Lower leg skin (tissue), 4 donors: ENCODE measurements at regions not wholly inside any gene's neighbourhood (a gene's known extent, or its start where the extent isn't known, plus 50 kb on each side); places are given as distances from the start of the nearest gene placed in this dataset.

Experiments
- DNase-seq, 2 donors: peaks; one replicate each; pipeline ENCODE4 v3.0.0-alpha.2; 2019; ENCODE audit warnings: low spot score in 2 of 2
- H3K4me3 ChIP-seq: fragments of 200-600 bp; sonication (generic); 2 replicates; pipeline ENCODE4 v1.5.1; 2017; ENCODE audit warnings: mild to moderate bottlenecking, low read depth; ENCODE audit not compliant: poor library complexity, severe bottlenecking
- CTCF ChIP-seq, 3 donors: fragments of 450-650 bp; IDR thresholded peaks; one replicate each; pipeline ENCODE4 v1.5.1; 2016; ENCODE audit warnings: antibody characterized with exemption in 3 of 3, mild to moderate bottlenecking in 3 of 3, moderate library complexity in 2 of 3
- POLR2A ChIP-seq, 2 donors: fragments of 450-650 bp; IDR thresholded peaks; one replicate each; pipeline ENCODE4 v1.6.1; 2016 to 2017; ENCODE audit warnings: antibody characterized with exemption in 2 of 2, mild to moderate bottlenecking in 1 of 2, moderate library complexity in 1 of 2
- WGBS, 2 donors: methylation state at CpG; one replicate each; pipeline ENCODE4 v1.1.5; 2018; 5-methylcytosine and 5-hydroxymethylcytosine counted together
- intact Hi-C: fragments of 100-400 bp; cut with DNase I; formaldehyde crosslinking; loops from one replicate; pipeline ENCODE4 v1.15.0; 2023; ENCODE audit warnings: low total_unique reads

- no peak for TF ChIP-seq CTCF (IDR thresholded peaks at IDR 0.05)
- TF ChIP-seq POLR2A (IDR thresholded peaks at IDR 0.05): no peak
- DNase-seq: no peak
- WGBS, 2 donors: 64% methylated on average over 3 of the region's 3 CpGs
- intact Hi-C loops: no loop called here
- H3K4me3 ChIP-seq: no peak overlapping the region
These were observed 545.3 kb upstream of the SALL1 start for GRCh38 chr16:51696376-51696775.

GRCh38 chr16:51691109-51691508, 540.0 kb upstream of the SALL1 start:
- intact Hi-C loops: no loop called here
- no peak for TF ChIP-seq CTCF (IDR thresholded peaks at IDR 0.05)
- TF ChIP-seq POLR2A (IDR thresholded peaks at IDR 0.05): no peak
- DNase-seq: no peak
- H3K4me3 ChIP-seq: no peak overlapping the region
- 82 to 84% methylated on average over 4 of the region's 4 CpGs for WGBS, 2 donors

- H3K4me3 ChIP-seq: no peak overlapping the region
- intact Hi-C loops: no loop called here
- no peak for DNase-seq
- TF ChIP-seq CTCF (IDR thresholded peaks at IDR 0.05) (no peak), POLR2A (IDR thresholded peaks at IDR 0.05) (no peak)
- 86 to 92% methylated on average over 2 of the region's 2 CpGs for WGBS, 2 donors
These were observed 534.4 kb upstream of the SALL1 start for GRCh38 chr16:51685498-51685897.

GRCh38 chr16:51683882-51684281, 532.8 kb upstream of the SALL1 start:
- WGBS, 2 donors: 22 to 37% methylated on average over 1 of the region's 1 CpG
- intact Hi-C loops: no loop called here
- H3K4me3 ChIP-seq: no peak overlapping the region
- TF ChIP-seq CTCF (IDR thresholded peaks at IDR 0.05): no peak
- TF ChIP-seq POLR2A (IDR thresholded peaks at IDR 0.05): no peak
- DNase-seq: no peak

GRCh38 chr16:51682905-51683304, 531.8 kb upstream of the SALL1 start:
- no peak for DNase-seq
- TF ChIP-seq POLR2A (IDR thresholded peaks at IDR 0.05) (no peak), CTCF (IDR thresholded peaks at IDR 0.05) (no peak)
- 58 to 67% methylated on average over 3 of the region's 3 CpGs for WGBS, 2 donors
- intact Hi-C loops: no loop called here
- no peak overlapping the region for H3K4me3 ChIP-seq

- TF ChIP-seq POLR2A (IDR thresholded peaks at IDR 0.05): no peak
- intact Hi-C loops: no loop called here
- WGBS, 2 donors: 58 to 72% methylated on average over 4 of the region's 4 CpGs
- no peak for DNase-seq
- H3K4me3 ChIP-seq: no peak overlapping the region
These were observed 523.5 kb upstream of the SALL1 start for GRCh38 chr16:51674615-51675014.
